MM.1S (cell line): ENCODE measurements at regions not wholly inside any gene's neighbourhood (a gene's known extent, or its start where the extent isn't known, plus 50 kb on each side); places are given as distances from the start of the nearest gene placed in this dataset.

Source experiments
- DNase-seq: peaks from one replicate; pipeline ENCODE4 v3.0.0-alpha.2; 2015
- H2AFZ ChIP-seq: fragments of 300-600 bp; sonication (generic); 2 replicates; pipeline ENCODE4 v1.6.0; 2016; ENCODE audit warnings: antibody characterized with exemption, low read length
- H3F3A ChIP-seq: fragments of 300-600 bp; sonication (generic); 2 replicates; pipeline ENCODE4 v1.6.1; 2016; ENCODE audit warnings: mild to moderate bottlenecking, antibody characterized with exemption, low read length, moderate library complexity, mixed read lengths; ENCODE audit not compliant: insufficient read depth
- H3K27ac ChIP-seq: fragments of 300-600 bp; sonication (generic); 2 replicates; pipeline ENCODE4 v1.5.1; 2016; ENCODE audit warnings: mild to moderate bottlenecking, low read length
- H3K27me3 ChIP-seq: fragments of 300-600 bp; sonication (generic); replicated peaks from 2 replicates; pipeline ENCODE4 v1.6.0; 2016; ENCODE audit warnings: low read length; ENCODE audit not compliant: insufficient read depth
- H3K36me3 ChIP-seq: fragments of 300-600 bp; sonication (generic); replicated peaks from 2 replicates; pipeline ENCODE4 v1.6.1; 2016; ENCODE audit warnings: mild to moderate bottlenecking, low read length, mixed read lengths; ENCODE audit not compliant: insufficient read depth
- H3K4me1 ChIP-seq: fragments of 300-600 bp; sonication (generic); 2 replicates; pipeline ENCODE4 v1.6.1; 2016; ENCODE audit warnings: low read length, mixed read lengths
- H3K4me2 ChIP-seq: fragments of 300-600 bp; sonication (generic); 2 replicates; pipeline ENCODE4 v1.6.0; 2016; ENCODE audit warnings: low read depth, low read length
- H3K4me3 ChIP-seq: fragments of 300-600 bp; sonication (generic); 2 replicates; pipeline ENCODE4 v1.5.1; 2016; ENCODE audit warnings: low read length, mixed read lengths
- H3K79me2 ChIP-seq: fragments of 300-600 bp; sonication (generic); 2 replicates; pipeline ENCODE4 v1.6.1; 2016; ENCODE audit warnings: mixed run types, low read length, mixed read lengths
- H3K9ac ChIP-seq: fragments of 300-600 bp; sonication (generic); 2 replicates; pipeline ENCODE4 v1.6.1; 2016; ENCODE audit warnings: low read length, mixed read lengths
- H3K9me2 ChIP-seq: fragments of 300-600 bp; sonication (generic); replicated peaks from 2 replicates; pipeline ENCODE4 v1.6.1; 2016; ENCODE audit warnings: mild to moderate bottlenecking, low read length, mixed read lengths; ENCODE audit not compliant: insufficient read depth
- H3K9me3 ChIP-seq: fragments of 300-600 bp; sonication (generic); replicated peaks from 2 replicates; pipeline ENCODE4 v1.6.1; 2016; ENCODE audit warnings: mild to moderate bottlenecking, low read length, mixed read lengths; ENCODE audit not compliant: insufficient read depth
- H4K20me1 ChIP-seq: fragments of 300-600 bp; sonication (generic); 2 replicates; pipeline ENCODE4 v1.6.1; 2016; ENCODE audit warnings: mild to moderate bottlenecking, low read length, moderate library complexity, mixed read lengths; ENCODE audit not compliant: insufficient read depth
- CTCF ChIP-seq: fragments of 300-600 bp; sonication (generic); IDR thresholded peaks from 2 replicates; pipeline ENCODE4 v1.5.1; 2016; ENCODE audit warnings: antibody characterized with exemption, low read length, mixed read lengths
- EZH2 ChIP-seq: fragments of 300-600 bp; sonication (generic); optimal IDR thresholded peaks from 2 replicates; pipeline ENCODE3; 2017; ENCODE audit warnings: low read depth, mild to moderate bottlenecking, antibody characterized with exemption, low read length, mixed read lengths
- EZH2phosphoT487 ChIP-seq: fragments of 300-600 bp; sonication (generic); IDR thresholded peaks from 2 replicates; pipeline ENCODE4 v1.6.1; 2018; ENCODE audit warnings: antibody characterized with exemption, low read length

- Histone ChIP-seq H3K27me3 (no peaks in the 10 kb centered on the region), H3K9me2 (no peaks in the 10 kb centered on the region), H3K4me3 (no peak overlapping the region), H3K9me3 (no peaks in the 10 kb centered on the region), H3K9ac (no peak overlapping the region), H3K36me3 (no peaks in the 10 kb centered on the region), H3K79me2 (no peaks in the 10 kb centered on the region), H3K4me1 (no peaks in the 10 kb centered on the region), H4K20me1 (no peaks in the 10 kb centered on the region), H3K4me2 (no peak overlapping the region), H3K27ac (no peak overlapping the region), H3F3A (no peaks in the 10 kb centered on the region), H2AFZ (no peak overlapping the region)
- DNase-seq, result no peak
- TF ChIP-seq EZH2, result no peak
Measured at GRCh38 chr5:161155451-161155850, 303.4 kb upstream of the ATP10B start.

- no peaks in the 10 kb centered on the region for H3F3A ChIP-seq
- no peak overlapping the region for H3K27ac ChIP-seq
- H3K4me1 ChIP-seq, result no peaks in the 10 kb centered on the region
- H3K9me2 ChIP-seq, result no peaks in the 10 kb centered on the region
- H3K79me2 ChIP-seq, result no peaks in the 10 kb centered on the region
- no peak overlapping the region for H3K4me2 ChIP-seq
- no peak overlapping the region for H3K4me3 ChIP-seq
- H3K9me3 ChIP-seq, result no peaks in the 10 kb centered on the region
- no peaks in the 10 kb centered on the region for H3K27me3 ChIP-seq
- DNase-seq, result no peak
- no peaks in the 10 kb centered on the region for H4K20me1 ChIP-seq
- no peak overlapping the region for H3K9ac ChIP-seq
- TF ChIP-seq EZH2phosphoT487, result no peak
- TF ChIP-seq EZH2, result no peak
- no peak for TF ChIP-seq CTCF
- no peaks in the 10 kb centered on the region for H3K36me3 ChIP-seq
- no peak overlapping the region for H2AFZ ChIP-seq
Measured at GRCh38 chr5:161152415-161152940, 300.5 kb upstream of the ATP10B start.

GRCh38 chr5:161150441-161150988, 298.5 kb upstream of the ATP10B start:
- TF ChIP-seq EZH2phosphoT487 (no peak), EZH2 (no peak), CTCF (no peak)

GRCh38 chr5:161149078-161149477, 297.1 kb upstream of the ATP10B start:
- H4K20me1 ChIP-seq, result no peaks in the 10 kb centered on the region
- H3F3A ChIP-seq, result no peaks in the 10 kb centered on the region
- DNase-seq, result no peak
- H3K4me1 ChIP-seq, result no peaks in the 10 kb centered on the region
- H2AFZ ChIP-seq, result no peak overlapping the region
- no peaks in the 10 kb centered on the region for H3K79me2 ChIP-seq
- no peak overlapping the region for H3K4me2 ChIP-seq
- H3K4me3 ChIP-seq, result no peak overlapping the region
- TF ChIP-seq EZH2phosphoT487 (no peak), CTCF (no peak), EZH2 (no peak)
- H3K27me3 ChIP-seq, result no peaks in the 10 kb centered on the region
- no peaks in the 10 kb centered on the region for H3K9me3 ChIP-seq
- no peaks in the 10 kb centered on the region for H3K36me3 ChIP-seq
- no peak overlapping the region for H3K27ac ChIP-seq
- no peak overlapping the region for H3K9ac ChIP-seq
- H3K9me2 ChIP-seq, result no peaks in the 10 kb centered on the region

More at GRCh38 chr5:161150441-161150988, 298.5 kb upstream of the ATP10B start:
- H3K27me3 ChIP-seq, result no peaks in the 10 kb centered on the region
- no peak for DNase-seq
- H3F3A ChIP-seq, result no peaks in the 10 kb centered on the region
- H3K9ac ChIP-seq, result no peak overlapping the region
- no peaks in the 10 kb centered on the region for H3K79me2 ChIP-seq
- H3K9me3 ChIP-seq, result no peaks in the 10 kb centered on the region
- H3K36me3 ChIP-seq, result no peaks in the 10 kb centered on the region
- H3K4me1 ChIP-seq, result no peaks in the 10 kb centered on the region
- no peak overlapping the region for H3K4me3 ChIP-seq
- no peak overlapping the region for H3K4me2 ChIP-seq
- H2AFZ ChIP-seq, result no peak overlapping the region
- no peaks in the 10 kb centered on the region for H3K9me2 ChIP-seq
- H3K27ac ChIP-seq, result no peak overlapping the region
- H4K20me1 ChIP-seq, result no peaks in the 10 kb centered on the region
